Panc1 (cell line): ENCODE measurements at regions not wholly inside any gene's neighbourhood (a gene's known extent, or its start where the extent isn't known, plus 50 kb on each side); places are given as distances from the start of the nearest gene placed in this dataset.

Source experiments
- POLR2AphosphoS5 ChIP-seq: IDR thresholded peaks from 2 replicates; pipeline ENCODE4 v1.6.1; 2012; ENCODE audit warnings: mild to moderate bottlenecking, low read depth, low read length, moderate library complexity
- SIN3A ChIP-seq: IDR thresholded peaks from 2 replicates; pipeline ENCODE4 v1.6.1; 2012; ENCODE audit warnings: low read depth, mild to moderate bottlenecking, low read length, moderate library complexity, borderline replicate concordance; ENCODE audit not compliant: insufficient read depth
- TF ChIP-seq, protein P1 (sequence below): fragments of 450-650 bp; IDR thresholded peaks from 2 replicates; pipeline ENCODE4 v1.5.1; 2017; ENCODE audit warnings: mild to moderate bottlenecking
- TF ChIP-seq, protein P2 (sequence below), 2 experiments: IDR thresholded peaks; 2 replicates each; pipeline ENCODE4 v1.6.1; 2011 to 2012; ENCODE audit warnings: low read depth in 2 of 2, control low read depth in 1 of 2, low read length in 1 of 2, mild to moderate bottlenecking in 1 of 2, moderate library complexity in 1 of 2; ENCODE audit not compliant: insufficient read depth in 1 of 2

DNA sequence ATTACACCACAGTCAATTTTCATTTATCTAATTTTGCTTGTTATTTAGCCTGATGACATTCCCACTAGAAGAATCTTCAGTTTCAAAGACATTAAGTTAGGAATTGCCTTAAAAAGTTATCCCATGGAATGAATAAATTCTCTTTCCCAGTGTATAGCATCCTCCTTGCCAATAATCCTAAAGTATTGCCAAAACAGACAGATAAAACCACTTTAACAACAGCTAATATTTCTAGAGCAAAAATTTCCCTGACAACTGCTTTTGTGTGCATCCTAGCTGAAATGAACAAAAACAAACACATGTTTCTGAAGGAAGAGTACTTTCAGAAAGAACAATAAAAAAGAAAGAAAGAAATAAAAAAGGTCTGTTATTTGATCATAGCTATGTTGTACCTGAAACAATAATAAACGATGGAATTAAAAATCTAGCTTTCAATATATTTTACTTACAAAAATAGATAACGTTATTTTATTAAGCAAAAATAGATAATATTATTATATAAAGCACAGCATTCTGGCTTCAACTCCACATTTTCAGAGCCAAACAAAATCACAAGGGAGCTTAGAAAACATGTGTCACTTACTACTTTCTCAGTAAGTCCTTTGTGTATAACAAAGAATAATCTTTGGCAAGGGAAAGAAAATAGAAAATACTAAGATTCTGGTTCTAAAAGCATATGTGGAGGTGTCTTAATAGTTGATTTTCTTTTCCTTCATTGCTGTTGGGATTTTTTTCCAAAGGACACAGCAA lies 939.0 kb upstream of the CRIM1 start:
- TF ChIP-seq, protein P1, sequence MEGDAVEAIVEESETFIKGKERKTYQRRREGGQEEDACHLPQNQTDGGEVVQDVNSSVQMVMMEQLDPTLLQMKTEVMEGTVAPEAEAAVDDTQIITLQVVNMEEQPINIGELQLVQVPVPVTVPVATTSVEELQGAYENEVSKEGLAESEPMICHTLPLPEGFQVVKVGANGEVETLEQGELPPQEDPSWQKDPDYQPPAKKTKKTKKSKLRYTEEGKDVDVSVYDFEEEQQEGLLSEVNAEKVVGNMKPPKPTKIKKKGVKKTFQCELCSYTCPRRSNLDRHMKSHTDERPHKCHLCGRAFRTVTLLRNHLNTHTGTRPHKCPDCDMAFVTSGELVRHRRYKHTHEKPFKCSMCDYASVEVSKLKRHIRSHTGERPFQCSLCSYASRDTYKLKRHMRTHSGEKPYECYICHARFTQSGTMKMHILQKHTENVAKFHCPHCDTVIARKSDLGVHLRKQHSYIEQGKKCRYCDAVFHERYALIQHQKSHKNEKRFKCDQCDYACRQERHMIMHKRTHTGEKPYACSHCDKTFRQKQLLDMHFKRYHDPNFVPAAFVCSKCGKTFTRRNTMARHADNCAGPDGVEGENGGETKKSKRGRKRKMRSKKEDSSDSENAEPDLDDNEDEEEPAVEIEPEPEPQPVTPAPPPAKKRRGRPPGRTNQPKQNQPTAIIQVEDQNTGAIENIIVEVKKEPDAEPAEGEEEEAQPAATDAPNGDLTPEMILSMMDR = no peak
- TF ChIP-seq SIN3A (no peak), POLR2AphosphoS5 (no peak)
- TF ChIP-seq, protein P2, sequence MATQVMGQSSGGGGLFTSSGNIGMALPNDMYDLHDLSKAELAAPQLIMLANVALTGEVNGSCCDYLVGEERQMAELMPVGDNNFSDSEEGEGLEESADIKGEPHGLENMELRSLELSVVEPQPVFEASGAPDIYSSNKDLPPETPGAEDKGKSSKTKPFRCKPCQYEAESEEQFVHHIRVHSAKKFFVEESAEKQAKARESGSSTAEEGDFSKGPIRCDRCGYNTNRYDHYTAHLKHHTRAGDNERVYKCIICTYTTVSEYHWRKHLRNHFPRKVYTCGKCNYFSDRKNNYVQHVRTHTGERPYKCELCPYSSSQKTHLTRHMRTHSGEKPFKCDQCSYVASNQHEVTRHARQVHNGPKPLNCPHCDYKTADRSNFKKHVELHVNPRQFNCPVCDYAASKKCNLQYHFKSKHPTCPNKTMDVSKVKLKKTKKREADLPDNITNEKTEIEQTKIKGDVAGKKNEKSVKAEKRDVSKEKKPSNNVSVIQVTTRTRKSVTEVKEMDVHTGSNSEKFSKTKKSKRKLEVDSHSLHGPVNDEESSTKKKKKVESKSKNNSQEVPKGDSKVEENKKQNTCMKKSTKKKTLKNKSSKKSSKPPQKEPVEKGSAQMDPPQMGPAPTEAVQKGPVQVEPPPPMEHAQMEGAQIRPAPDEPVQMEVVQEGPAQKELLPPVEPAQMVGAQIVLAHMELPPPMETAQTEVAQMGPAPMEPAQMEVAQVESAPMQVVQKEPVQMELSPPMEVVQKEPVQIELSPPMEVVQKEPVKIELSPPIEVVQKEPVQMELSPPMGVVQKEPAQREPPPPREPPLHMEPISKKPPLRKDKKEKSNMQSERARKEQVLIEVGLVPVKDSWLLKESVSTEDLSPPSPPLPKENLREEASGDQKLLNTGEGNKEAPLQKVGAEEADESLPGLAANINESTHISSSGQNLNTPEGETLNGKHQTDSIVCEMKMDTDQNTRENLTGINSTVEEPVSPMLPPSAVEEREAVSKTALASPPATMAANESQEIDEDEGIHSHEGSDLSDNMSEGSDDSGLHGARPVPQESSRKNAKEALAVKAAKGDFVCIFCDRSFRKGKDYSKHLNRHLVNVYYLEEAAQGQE (IDR thresholded peaks at IDR 0.05; ENCODE audit: insufficient read depth in 1 of 2, low read depth in 2 of 2, low read length in 1 of 2) = no peak
